ENCODE measurements at regions not wholly inside any gene's neighbourhood (a gene's known extent, or its start where the extent isn't known, plus 50 kb on each side); places are given as distances from the start of the nearest gene placed in this dataset.

GRCh38 chr4:171746418-171746817 is 66.8 kb upstream of the GALNTL6 start:
- H3K4me1 ChIP-seq (ENCODE audit: control insufficient read depth, extremely low read depth, insufficient read depth, low read length), result no peaks in the 10 kb centered on the region
- dilution Hi-C loops (cut with MboI; ENCODE audit: extremely low pct_ligation_motif_present, low sequenced_read_pairs), result no loop called here
- no peaks in the 10 kb centered on the region for H3K27me3 ChIP-seq (ENCODE audit: control insufficient read depth, extremely low read depth, insufficient read depth, low read length)
- H3K27ac ChIP-seq (ENCODE audit: control insufficient read depth, insufficient read depth, low read length), result no peak overlapping the region
- H3K9me1 ChIP-seq (ENCODE audit: control insufficient read depth, extremely low read depth, insufficient read depth, low read length), result no peaks in the 10 kb centered on the region
- no peak overlapping the region for H3K4me3 ChIP-seq (ENCODE audit: control insufficient read depth in 2 of 3, extremely low read depth in 1 of 3, insufficient read depth in 2 of 3, low read depth in 1 of 3, low read length in 3 of 3)
- no peak overlapping the region for H2AFZ ChIP-seq (ENCODE audit: control insufficient read depth, low read length)
- no peak for TF ChIP-seq EZH2 (IDR thresholded peaks at IDR 0.05; ENCODE audit: low read length)
- TF ChIP-seq CTCF (optimal IDR thresholded peaks at IDR 0.05 in 1 of 3, IDR thresholded peaks at IDR 0.05 in 1 of 3, conservative IDR thresholded peaks at IDR 0.05 in 1 of 3; ENCODE audit: extremely low read depth in 1 of 3, insufficient read depth in 2 of 3, low read length in 3 of 3), result no peak
- FAIRE-seq, result no peak
- no peaks in the 10 kb centered on the region for H3K79me2 ChIP-seq (ENCODE audit: control insufficient read depth, insufficient read depth, low read length)
- no peaks in the 10 kb centered on the region for H4K20me1 ChIP-seq (ENCODE audit: control insufficient read depth, extremely low read depth, insufficient read depth, low read length)
- no peak for DNase-seq (ENCODE audit: low read depth, low spot score)
- no peaks in the 10 kb centered on the region for H3K9me3 ChIP-seq (ENCODE audit: control insufficient read depth, low read depth, low read length)
- no peak overlapping the region for H3K9ac ChIP-seq (ENCODE audit: control insufficient read depth, extremely low read depth, insufficient read depth, low read length)
- no peak overlapping the region for H3K4me2 ChIP-seq (ENCODE audit: control insufficient read depth, extremely low read depth, insufficient read depth, low read depth, low read length)
- no peaks in the 10 kb centered on the region for H3K36me3 ChIP-seq (ENCODE audit: control insufficient read depth in 2 of 2, extremely low read depth in 1 of 2, insufficient read depth in 2 of 2, low read length in 2 of 2)

DNA sequence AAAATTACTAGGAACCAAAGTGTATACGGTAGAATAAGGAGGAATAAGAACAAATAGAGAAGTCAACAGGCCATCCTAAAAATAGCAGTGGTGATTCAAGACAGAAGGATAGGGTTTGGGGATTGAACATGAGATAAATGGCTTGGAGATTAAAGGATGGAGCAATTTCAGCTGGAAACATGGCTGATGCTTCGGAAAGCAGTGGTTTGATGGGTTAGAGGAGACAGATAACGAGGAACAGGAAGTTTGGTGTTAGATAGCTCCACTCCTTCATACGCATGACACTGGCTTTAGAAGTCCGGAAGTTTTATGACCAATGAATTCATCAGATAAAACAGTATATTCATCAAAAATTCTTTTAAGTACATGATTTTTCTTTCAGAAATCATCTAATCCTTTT is 70.8 kb upstream of the GALNTL6 start:
- no peaks in the 10 kb centered on the region for H3K4me1 ChIP-seq (ENCODE audit: control insufficient read depth, extremely low read depth, insufficient read depth, low read length)
- H2AFZ ChIP-seq (ENCODE audit: control insufficient read depth, low read length), result no peak overlapping the region
- no peaks in the 10 kb centered on the region for H3K36me3 ChIP-seq (ENCODE audit: control insufficient read depth in 2 of 2, extremely low read depth in 1 of 2, insufficient read depth in 2 of 2, low read length in 2 of 2)
- FAIRE-seq (no peak), DNase-seq (ENCODE audit: low read depth, low spot score) (no peak)
- dilution Hi-C loops (cut with MboI; ENCODE audit: extremely low pct_ligation_motif_present, low sequenced_read_pairs), result no loop called here
- TF ChIP-seq EZH2 (IDR thresholded peaks at IDR 0.05; ENCODE audit: low read length) (no peak), CTCF (optimal IDR thresholded peaks at IDR 0.05 in 1 of 3, IDR thresholded peaks at IDR 0.05 in 1 of 3, conservative IDR thresholded peaks at IDR 0.05 in 1 of 3; ENCODE audit: extremely low read depth in 1 of 3, insufficient read depth in 2 of 3, low read length in 3 of 3) (no peak)
- no peak overlapping the region for H3K4me2 ChIP-seq (ENCODE audit: control insufficient read depth, extremely low read depth, insufficient read depth, low read depth, low read length)
- no peaks in the 10 kb centered on the region for H3K9me3 ChIP-seq (ENCODE audit: control insufficient read depth, low read depth, low read length)
- no peak overlapping the region for H3K9ac ChIP-seq (ENCODE audit: control insufficient read depth, extremely low read depth, insufficient read depth, low read length)
- H3K27me3 ChIP-seq (ENCODE audit: control insufficient read depth, extremely low read depth, insufficient read depth, low read length), result no peaks in the 10 kb centered on the region
- no peaks in the 10 kb centered on the region for H3K79me2 ChIP-seq (ENCODE audit: control insufficient read depth, insufficient read depth, low read length)
- H3K4me3 ChIP-seq (ENCODE audit: control insufficient read depth in 2 of 3, extremely low read depth in 1 of 3, insufficient read depth in 2 of 3, low read depth in 1 of 3, low read length in 3 of 3), result no peak overlapping the region
- no peaks in the 10 kb centered on the region for H4K20me1 ChIP-seq (ENCODE audit: control insufficient read depth, extremely low read depth, insufficient read depth, low read length)
- no peak overlapping the region for H3K27ac ChIP-seq (ENCODE audit: control insufficient read depth, insufficient read depth, low read length)
- no peaks in the 10 kb centered on the region for H3K9me1 ChIP-seq (ENCODE audit: control insufficient read depth, extremely low read depth, insufficient read depth, low read length)
